ENCODE measurements at regions not wholly inside any gene's neighbourhood (a gene's known extent, or its start where the extent isn't known, plus 50 kb on each side); places are given as distances from the start of the nearest gene placed in this dataset.

- no peak for FAIRE-seq
- intact Hi-C loops (cut with DNase I), result no loop called here
These were observed 117.7 kb upstream of the TEKT4 start for GRCh38 chr2:94753466-94753998.

GRCh38 chr2:94758546-94758945, 112.7 kb upstream of the TEKT4 start:
- H3K9me3 ChIP-seq (ENCODE audit: control insufficient read depth in 2 of 3, insufficient read depth in 1 of 3, low read length in 3 of 3), result no peaks in the 10 kb centered on the region
- H3K4me1 ChIP-seq (ENCODE audit: control insufficient read depth in 2 of 3, insufficient read depth in 2 of 3, low read depth in 1 of 3, low read length in 3 of 3), result no peaks in the 10 kb centered on the region
- H3K27ac ChIP-seq (ENCODE audit: low read depth in 2 of 2, low read length in 2 of 2), result no peak overlapping the region
- TF ChIP-seq CTCF (IDR thresholded peaks at IDR 0.05; ENCODE audit: borderline replicate concordance, extremely low read depth, insufficient read depth), result no peak
- H3K27me3 ChIP-seq (ENCODE audit: control insufficient read depth, insufficient read depth, low read length), result no peaks in the 10 kb centered on the region
- intact Hi-C loops (cut with DNase I), result no loop called here
- H3K4me3 ChIP-seq (ENCODE audit: low read length in 3 of 3), result no peak overlapping the region
- no peak for DNase-seq
- H3K36me3 ChIP-seq (ENCODE audit: control insufficient read depth in 2 of 3, insufficient read depth in 3 of 3, low read length in 3 of 3), result no peaks in the 10 kb centered on the region
- FAIRE-seq, result no peak
- no peak overlapping the region for H3K9ac ChIP-seq (ENCODE audit: low read length in 3 of 3)

More at GRCh38 chr2:94753466-94753998, 117.7 kb upstream of the TEKT4 start:
- H3K27ac ChIP-seq (ENCODE audit: low read depth in 2 of 2, low read length in 2 of 2), result no peak overlapping the region
- no peak overlapping the region for H3K4me3 ChIP-seq (ENCODE audit: low read length in 3 of 3)
- no peaks in the 10 kb centered on the region for H3K27me3 ChIP-seq (ENCODE audit: control insufficient read depth, insufficient read depth, low read length)
- TF ChIP-seq CTCF (IDR thresholded peaks at IDR 0.05; ENCODE audit: borderline replicate concordance, extremely low read depth, insufficient read depth), result no peak
- H3K4me1 ChIP-seq (ENCODE audit: control insufficient read depth in 2 of 3, insufficient read depth in 2 of 3, low read depth in 1 of 3, low read length in 3 of 3), result no peaks in the 10 kb centered on the region
- H3K36me3 ChIP-seq (ENCODE audit: control insufficient read depth in 2 of 3, insufficient read depth in 3 of 3, low read length in 3 of 3), result no peaks in the 10 kb centered on the region
- DNase-seq, result no peak
- no peak overlapping the region for H3K9ac ChIP-seq (ENCODE audit: low read length in 3 of 3)
- no peaks in the 10 kb centered on the region for H3K9me3 ChIP-seq (ENCODE audit: control insufficient read depth in 2 of 3, insufficient read depth in 1 of 3, low read length in 3 of 3)

DNA sequence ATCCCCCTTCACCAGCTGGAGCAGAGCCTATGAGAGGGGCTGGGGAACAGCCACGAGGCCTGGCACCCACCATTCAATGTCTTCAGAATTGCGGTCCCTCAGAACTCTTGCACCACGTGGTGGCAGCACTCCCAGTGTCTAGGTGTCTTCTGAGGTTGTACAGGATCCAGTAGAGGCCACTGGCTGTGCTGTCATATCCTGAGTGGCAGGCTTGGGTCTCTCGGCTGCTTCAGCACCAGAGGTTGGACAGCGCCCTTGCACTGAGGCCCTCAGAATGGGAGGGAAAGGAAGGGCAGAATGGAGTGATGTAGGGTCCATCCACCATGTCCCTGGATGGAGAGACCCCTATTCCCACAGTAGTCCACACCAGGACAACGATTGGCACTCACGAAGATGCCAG, 112.0 kb upstream of the TEKT4 start:
- intact Hi-C loops (cut with DNase I), result no loop called here
- Histone ChIP-seq H3K4me3 (ENCODE audit: low read length in 3 of 3) (no peak overlapping the region), H3K9me3 (ENCODE audit: control insufficient read depth in 2 of 3, insufficient read depth in 1 of 3, low read length in 3 of 3) (no peaks in the 10 kb centered on the region), H3K9ac (ENCODE audit: low read length in 3 of 3) (no peak overlapping the region), H3K4me1 (ENCODE audit: control insufficient read depth in 2 of 3, insufficient read depth in 2 of 3, low read depth in 1 of 3, low read length in 3 of 3) (no peaks in the 10 kb centered on the region), H3K36me3 (ENCODE audit: control insufficient read depth in 2 of 3, insufficient read depth in 3 of 3, low read length in 3 of 3) (no peaks in the 10 kb centered on the region), H3K27me3 (ENCODE audit: control insufficient read depth, insufficient read depth, low read length) (no peaks in the 10 kb centered on the region), H3K27ac (ENCODE audit: low read depth in 2 of 2, low read length in 2 of 2) (no peak overlapping the region)
- TF ChIP-seq CTCF (IDR thresholded peaks at IDR 0.05; ENCODE audit: borderline replicate concordance, extremely low read depth, insufficient read depth), result no peak
- no peak for FAIRE-seq
- DNase-seq, result peak in 4 of 5 donors; percentile 59 to 83 (median 77)

DNA sequence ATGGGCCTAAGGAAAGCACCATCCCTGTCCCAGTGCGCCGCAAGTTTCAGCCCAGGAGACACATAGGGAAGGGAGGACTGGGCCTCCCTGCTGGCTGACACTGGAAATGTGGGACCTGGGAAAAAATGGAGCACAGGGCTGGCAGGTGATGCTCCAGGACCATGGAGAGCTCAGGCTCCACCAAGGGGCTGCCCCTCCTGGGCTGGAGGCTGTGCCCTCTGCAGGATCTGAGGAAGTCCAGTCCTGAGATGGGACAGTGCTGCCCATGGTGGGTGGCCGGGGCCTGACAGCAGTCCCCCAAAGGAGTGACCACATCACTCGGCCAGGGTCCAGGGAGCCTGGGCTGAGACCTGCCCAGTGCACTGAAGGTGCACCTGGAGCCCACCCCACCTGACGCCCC, 108.6 kb upstream of the TEKT4 start:
- H3K36me3 ChIP-seq (ENCODE audit: control insufficient read depth in 2 of 3, insufficient read depth in 3 of 3, low read length in 3 of 3), result no peaks in the 10 kb centered on the region
- H3K27me3 ChIP-seq (ENCODE audit: control insufficient read depth, insufficient read depth, low read length), result no peaks in the 10 kb centered on the region
- H3K9me3 ChIP-seq (ENCODE audit: control insufficient read depth in 2 of 3, insufficient read depth in 1 of 3, low read length in 3 of 3), result no peaks in the 10 kb centered on the region
- H3K27ac ChIP-seq (ENCODE audit: low read depth in 2 of 2, low read length in 2 of 2), result no peak overlapping the region
- H3K9ac ChIP-seq (ENCODE audit: low read length in 3 of 3), result no peak overlapping the region
- DNase-seq (peak in 3 of 5 donors; percentile 28 to 37 (median 33)), FAIRE-seq (no peak)
- intact Hi-C loops (cut with DNase I), result no loop called here
- TF ChIP-seq CTCF (IDR thresholded peaks at IDR 0.05; ENCODE audit: borderline replicate concordance, extremely low read depth, insufficient read depth), result no peak
- no peak overlapping the region for H3K4me3 ChIP-seq (ENCODE audit: low read length in 3 of 3)
- H3K4me1 ChIP-seq (ENCODE audit: control insufficient read depth in 2 of 3, insufficient read depth in 2 of 3, low read depth in 1 of 3, low read length in 3 of 3), result no peaks in the 10 kb centered on the region

Data from kidney (tissue), 13 donors.